KOPT-K1 (cell line): ENCODE measurements at regions not wholly inside any gene's neighbourhood (a gene's known extent, or its start where the extent isn't known, plus 50 kb on each side); places are given as distances from the start of the nearest gene placed in this dataset.

Experiments used
- H3K27ac ChIP-seq: fragments of 200-600 bp; sonication (generic); 2 replicates; pipeline ENCODE4 v1.5.1; 2016; ENCODE audit warnings: antibody characterized with exemption, mild to moderate bottlenecking, low read depth, low read length; ENCODE audit not compliant: poor library complexity, severe bottlenecking
- H3K36me3 ChIP-seq: fragments of 200-600 bp; sonication (generic); 2 replicates; pipeline ENCODE4 v1.5.1; 2017; ENCODE audit warnings: antibody characterized with exemption, mild to moderate bottlenecking, low read length, moderate library complexity; ENCODE audit not compliant: insufficient read depth
- H3K9me3 ChIP-seq: fragments of 200-600 bp; sonication (generic); 2 replicates; pipeline ENCODE4 v1.5.1; 2017; ENCODE audit warnings: antibody characterized with exemption, low read length, mild to moderate bottlenecking; ENCODE audit not compliant: insufficient read depth, poor library complexity, severe bottlenecking

GRCh38 chr10:57741751-57742150 lies 525.9 kb downstream of the IPMK start:
- H3K9me3 ChIP-seq, result no peaks in the 10 kb centered on the region
- no peaks in the 10 kb centered on the region for H3K36me3 ChIP-seq
- no peak overlapping the region for H3K27ac ChIP-seq

DNA sequence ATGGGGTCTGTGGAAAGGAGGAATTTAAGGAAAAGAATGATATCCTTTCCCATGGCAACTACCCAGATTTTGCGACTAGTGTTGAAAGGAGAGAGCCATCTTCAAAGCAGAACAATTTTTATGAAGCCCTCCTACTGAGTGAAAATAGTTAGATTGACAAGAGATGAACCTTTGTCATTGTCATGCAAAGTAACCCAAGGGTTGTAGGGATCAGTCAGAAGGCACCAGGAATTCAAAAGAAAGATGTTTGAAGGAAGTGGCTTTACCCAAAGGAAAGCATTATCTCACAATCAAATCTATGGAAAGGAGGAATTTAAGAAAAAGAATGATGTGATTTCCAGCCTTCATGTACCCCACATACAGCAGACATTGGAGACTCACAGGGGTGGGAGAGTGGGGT lies 544.4 kb downstream of the IPMK start:
- Histone ChIP-seq H3K36me3 (no peaks in the 10 kb centered on the region), H3K9me3 (no peaks in the 10 kb centered on the region), H3K27ac (no peak overlapping the region)

- H3K9me3 ChIP-seq, result no peaks in the 10 kb centered on the region
- no peak overlapping the region for H3K27ac ChIP-seq
- no peaks in the 10 kb centered on the region for H3K36me3 ChIP-seq
Observed at GRCh38 chr10:57716884-57717283, 550.8 kb downstream of the IPMK start.

DNA sequence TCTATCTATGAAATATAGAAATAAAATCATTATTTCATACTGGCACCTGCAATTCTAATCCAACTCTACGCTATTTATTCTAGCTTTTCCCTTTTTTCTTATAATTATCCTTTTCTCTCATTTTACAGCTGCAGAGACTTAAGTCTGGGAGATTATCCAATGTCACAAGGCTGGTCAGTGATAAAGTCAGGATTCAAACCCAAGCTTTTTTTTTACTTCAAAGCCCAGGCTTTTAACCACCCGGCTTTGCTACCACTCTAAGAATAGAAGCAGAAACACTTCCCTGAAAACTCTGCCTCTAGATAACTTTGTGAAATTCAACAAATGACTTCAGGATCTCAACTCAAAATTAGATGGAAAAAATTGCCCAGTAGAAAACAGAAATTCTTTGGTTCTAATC lies 552.5 kb downstream of the IPMK start:
- no peaks in the 10 kb centered on the region for H3K36me3 ChIP-seq
- H3K9me3 ChIP-seq, result no peaks in the 10 kb centered on the region
- no peak overlapping the region for H3K27ac ChIP-seq

DNA sequence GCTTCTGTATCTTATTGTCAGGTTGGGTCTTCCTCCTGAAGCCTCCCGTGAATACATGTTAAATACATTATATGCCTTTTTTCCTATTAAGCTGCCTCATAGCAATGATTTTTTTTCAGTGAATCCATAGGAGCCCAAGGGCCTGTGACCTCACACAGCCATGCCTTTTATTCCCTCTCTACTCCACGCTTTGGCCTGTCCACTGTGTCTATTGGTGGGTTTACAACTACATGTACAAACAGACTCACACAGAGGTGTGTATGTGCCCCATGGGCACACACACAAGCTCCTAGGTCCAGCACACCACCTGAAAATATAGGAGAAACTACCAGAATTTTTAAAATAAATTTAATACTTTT lies 560.4 kb downstream of the IPMK start:
- no peaks in the 10 kb centered on the region for H3K9me3 ChIP-seq
- no peak overlapping the region for H3K27ac ChIP-seq

GRCh38 chr10:57706576-57707299 lies 561.0 kb downstream of the IPMK start:
- Histone ChIP-seq H3K9me3 (no peaks in the 10 kb centered on the region), H3K36me3 (no peaks in the 10 kb centered on the region), H3K27ac (no peak overlapping the region)

More for the DNA sequence above, 560.4 kb downstream of the IPMK start:
- H3K36me3 ChIP-seq, result no peaks in the 10 kb centered on the region

DNA sequence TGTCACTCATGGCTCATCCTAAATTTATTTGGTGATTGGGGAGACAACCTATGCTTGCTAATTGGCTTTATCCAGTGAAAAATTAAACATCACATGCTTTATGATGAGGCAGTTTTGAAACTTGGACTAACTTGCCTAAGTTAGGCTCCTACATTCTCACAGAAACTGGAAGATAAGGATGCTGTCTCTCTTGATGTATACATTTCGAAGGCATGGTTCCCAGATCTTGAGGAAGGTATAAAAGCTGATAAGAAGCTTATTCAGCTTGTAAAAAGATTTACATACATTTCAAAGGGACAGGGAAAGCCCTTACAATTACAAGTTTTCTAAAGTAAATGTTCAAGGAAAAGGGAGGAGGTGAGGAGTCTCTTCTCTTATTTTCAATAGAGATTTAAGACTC lies 561.7 kb downstream of the IPMK start:
- Histone ChIP-seq H3K9me3 (no peaks in the 10 kb centered on the region), H3K27ac (no peak overlapping the region), H3K36me3 (no peaks in the 10 kb centered on the region)

DNA sequence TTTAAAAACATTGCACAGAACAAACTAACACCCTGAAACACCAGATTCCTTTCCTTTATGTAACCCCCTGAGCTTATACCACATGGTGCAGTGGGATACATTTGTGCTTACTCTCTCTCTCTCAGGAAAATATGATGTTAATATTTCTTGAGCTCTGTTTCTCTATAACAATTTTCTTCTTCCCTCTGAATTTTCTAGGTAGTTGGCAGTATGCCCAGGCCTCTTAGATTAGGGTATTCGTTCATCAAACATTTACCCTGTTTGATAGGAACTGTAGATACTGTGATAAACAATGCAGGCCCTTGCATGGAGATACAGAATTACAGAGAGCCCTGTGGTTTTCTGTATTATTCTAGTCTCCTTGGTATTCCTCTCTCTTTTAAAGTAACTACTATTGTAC lies 567.8 kb downstream of the IPMK start:
- no peaks in the 10 kb centered on the region for H3K36me3 ChIP-seq
- no peaks in the 10 kb centered on the region for H3K9me3 ChIP-seq
- no peak overlapping the region for H3K27ac ChIP-seq

DNA sequence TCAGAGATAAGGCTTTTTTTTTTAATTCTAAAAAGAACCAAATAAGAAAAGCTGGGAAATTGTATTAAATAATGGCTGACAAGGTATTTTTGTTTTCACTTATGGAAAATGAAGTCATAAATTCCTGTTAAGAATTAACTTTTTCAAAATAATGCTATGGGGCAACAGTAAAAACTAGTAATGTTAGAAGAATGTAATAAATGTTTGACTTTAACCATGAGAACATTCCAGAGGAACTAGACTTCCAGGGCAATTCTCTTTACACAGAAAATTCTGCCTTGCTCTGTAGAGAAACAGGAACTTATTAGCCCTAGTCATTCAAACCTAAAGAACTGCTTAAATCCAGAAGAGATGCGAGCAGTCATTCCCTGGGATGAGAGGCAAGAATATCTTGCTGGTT lies 571.1 kb downstream of the IPMK start:
- Histone ChIP-seq H3K9me3 (no peaks in the 10 kb centered on the region), H3K27ac (no peak overlapping the region), H3K36me3 (no peaks in the 10 kb centered on the region)

GRCh38 chr10:57694956-57695608 lies 572.6 kb downstream of the IPMK start:
- Histone ChIP-seq H3K36me3 (no peaks in the 10 kb centered on the region), H3K27ac (no peak overlapping the region), H3K9me3 (no peaks in the 10 kb centered on the region)

DNA sequence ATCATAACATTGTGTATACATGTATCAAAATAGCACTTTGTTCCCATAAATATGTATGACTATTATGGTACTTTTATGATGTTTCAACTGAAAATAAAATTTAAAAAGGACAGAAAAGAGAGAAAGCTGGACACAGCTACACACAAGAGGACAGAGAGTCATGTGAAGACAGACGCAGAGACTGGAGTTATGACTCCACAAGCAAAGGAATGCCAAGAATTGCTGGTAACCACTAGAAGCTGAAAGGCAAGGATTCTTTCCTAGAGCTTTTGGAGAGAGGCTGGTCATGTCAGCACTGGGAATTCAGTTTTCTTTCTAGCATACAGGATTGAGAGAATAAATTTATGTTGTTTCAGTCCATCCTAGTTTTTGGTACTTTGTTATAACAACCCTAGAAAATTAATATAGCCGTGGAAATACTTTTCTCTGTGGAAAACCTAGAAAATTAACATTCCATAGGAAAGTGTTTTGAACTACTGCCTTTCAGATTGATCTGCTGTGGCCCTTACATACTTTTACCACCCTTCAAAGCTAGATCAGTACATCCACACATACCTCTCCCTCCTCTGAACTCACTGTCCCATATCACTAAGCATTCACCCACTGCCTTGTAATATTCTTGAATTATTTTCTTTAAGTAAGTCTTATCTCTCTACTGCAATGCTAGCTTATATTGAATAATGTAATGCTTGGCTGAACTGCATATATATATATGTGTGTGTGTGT lies 575.3 kb downstream of the IPMK start:
- H3K27ac ChIP-seq, result no peak overlapping the region
- H3K9me3 ChIP-seq, result no peaks in the 10 kb centered on the region
- H3K36me3 ChIP-seq, result no peaks in the 10 kb centered on the region

- H3K27ac ChIP-seq, result no peak overlapping the region
- no peaks in the 10 kb centered on the region for H3K9me3 ChIP-seq
- no peaks in the 10 kb centered on the region for H3K36me3 ChIP-seq
Observed at GRCh38 chr10:57689596-57690297, 577.9 kb downstream of the IPMK start.

DNA sequence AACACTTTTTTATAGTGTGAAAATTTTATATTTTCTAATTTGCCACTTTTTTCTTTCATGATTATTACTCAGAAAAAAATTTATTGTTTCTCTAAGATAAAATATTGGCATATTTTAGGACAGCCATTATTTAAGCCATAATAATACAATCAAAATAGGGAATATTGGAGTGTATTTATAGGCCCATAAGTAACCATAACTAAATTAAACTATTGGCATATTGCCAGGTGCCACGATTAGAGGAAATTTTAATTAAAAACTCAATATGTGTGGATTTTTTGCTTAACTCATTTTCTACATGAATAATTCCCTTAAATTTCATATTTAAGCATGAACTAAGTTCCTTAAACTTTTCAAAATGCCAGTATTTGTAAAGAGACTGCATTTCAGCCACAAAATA lies 587.8 kb downstream of the IPMK start:
- H3K9me3 ChIP-seq, result no peaks in the 10 kb centered on the region
- H3K36me3 ChIP-seq, result no peaks in the 10 kb centered on the region
- no peak overlapping the region for H3K27ac ChIP-seq

- Histone ChIP-seq H3K36me3 (no peaks in the 10 kb centered on the region), H3K9me3 (no peaks in the 10 kb centered on the region), H3K27ac (no peak overlapping the region)
Observed at GRCh38 chr10:57675125-57675524, 592.6 kb downstream of the IPMK start.

- H3K36me3 ChIP-seq, result no peaks in the 10 kb centered on the region
- no peaks in the 10 kb centered on the region for H3K9me3 ChIP-seq
- no peak overlapping the region for H3K27ac ChIP-seq
Observed at GRCh38 chr10:57673446-57673960, 594.2 kb downstream of the IPMK start.
